ENCODE measurements at regions not wholly inside any gene's neighbourhood (a gene's known extent, or its start where the extent isn't known, plus 50 kb on each side); places are given as distances from the start of the nearest gene placed in this dataset.
A peak's percentile ranks its signal among the peaks of the same experiment; 100 is the strongest.

DNA sequence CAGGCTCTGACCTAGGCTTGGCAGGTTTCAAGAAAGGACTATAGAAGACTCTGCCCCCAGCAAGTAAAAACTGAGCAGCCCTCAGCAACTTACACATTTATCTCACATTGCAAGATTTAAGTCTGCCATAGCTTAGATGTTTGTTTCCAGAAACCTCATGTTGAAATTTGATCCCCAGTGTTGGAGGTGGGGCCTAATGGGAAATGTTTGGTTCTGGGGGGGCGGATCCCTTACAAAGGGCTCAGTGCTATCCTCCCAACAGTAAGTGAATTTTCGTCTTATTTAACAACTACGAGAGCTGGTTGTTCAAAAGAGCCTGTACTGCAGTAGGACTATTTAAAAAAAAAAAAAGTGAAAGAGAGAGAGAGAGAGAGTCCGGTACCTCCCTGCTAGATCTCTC, 125.2 kb upstream of the PROK2 start:
- no peak for DNase-seq

DNA sequence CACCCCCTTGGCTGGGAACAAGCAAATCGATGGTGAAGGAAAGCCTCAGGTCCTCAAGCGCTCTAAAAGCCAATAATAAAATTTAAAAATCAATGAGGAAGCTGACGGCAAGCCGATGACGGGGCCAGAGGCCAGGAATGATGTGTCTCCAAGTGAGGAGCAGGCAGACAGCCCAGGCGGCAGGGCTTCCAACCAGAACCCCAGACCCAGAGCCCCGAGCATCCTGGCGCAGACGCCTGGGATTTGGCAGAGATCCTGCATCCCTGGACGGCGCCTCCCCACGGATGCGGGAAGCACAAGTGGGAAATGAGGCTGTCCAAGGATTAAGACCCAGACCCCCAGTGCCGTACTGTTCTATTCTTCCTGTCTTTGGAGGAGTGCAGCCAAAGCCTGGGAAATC, 123.0 kb upstream of the PROK2 start:
- peak in 20 of 56 donors; percentile 2 to 50 (median 22) for DNase-seq

DNA sequence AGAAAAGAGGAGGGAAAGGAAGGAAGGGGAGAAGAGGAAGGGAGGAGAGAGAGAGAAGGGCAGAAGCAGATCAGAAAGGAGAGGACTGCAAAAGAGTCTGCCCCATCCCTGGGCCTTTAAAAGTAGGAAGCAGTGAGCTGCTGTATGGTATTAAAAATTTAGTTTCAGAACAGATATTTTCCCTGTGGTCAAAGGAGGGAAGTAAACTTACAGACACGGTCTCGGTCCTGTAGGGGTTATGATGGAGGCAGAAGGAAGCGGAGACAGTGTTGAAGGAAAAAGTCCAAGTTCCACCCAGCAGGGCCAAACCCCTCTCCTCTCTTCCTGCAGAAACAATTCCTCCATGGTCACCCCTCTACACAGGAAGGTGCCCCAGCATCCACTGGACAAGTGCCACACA, 122.0 kb upstream of the PROK2 start:
- no peak for DNase-seq

DNA sequence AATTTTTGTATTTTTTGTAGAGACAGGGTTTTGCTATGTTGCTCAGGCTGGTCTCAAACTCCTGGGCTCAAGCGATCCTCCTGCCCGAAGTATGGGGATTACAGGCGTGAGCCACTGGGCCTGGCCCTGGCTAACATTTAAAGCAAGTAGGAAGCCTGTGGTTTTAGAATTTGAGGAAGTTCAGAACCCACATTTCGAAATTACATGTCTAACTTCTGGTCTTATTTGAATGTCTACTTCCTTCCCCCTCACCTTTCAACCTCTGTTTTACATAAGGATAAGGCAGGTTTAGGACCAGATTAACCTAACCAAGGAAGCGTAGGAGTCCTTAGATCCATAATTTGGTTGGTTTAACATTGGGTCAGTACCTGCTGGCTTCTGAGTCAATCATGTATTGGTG, 120.5 kb upstream of the PROK2 start:
- peak in 1 of 56 donors; percentile 20 for DNase-seq

DNA sequence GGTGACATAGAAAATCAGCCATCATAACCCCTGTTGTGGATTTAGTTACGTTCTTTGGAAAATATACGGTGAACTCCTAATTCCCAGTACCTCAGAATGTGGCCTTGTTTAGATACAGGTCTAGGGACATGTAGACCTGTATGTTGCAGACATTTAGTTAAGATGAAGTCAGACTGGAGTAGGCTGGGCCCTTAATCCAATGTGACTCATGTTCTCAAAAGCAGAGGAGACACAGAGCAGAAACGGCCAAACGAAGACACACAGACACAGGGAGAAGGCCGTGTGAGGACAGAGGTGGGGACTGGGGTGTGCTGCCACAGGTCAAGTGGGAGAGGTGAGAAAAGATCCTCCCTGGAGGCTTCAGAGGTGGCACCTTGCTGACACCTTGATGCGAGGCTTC, 119.0 kb upstream of the PROK2 start:
- DNase-seq = no peak

DNA sequence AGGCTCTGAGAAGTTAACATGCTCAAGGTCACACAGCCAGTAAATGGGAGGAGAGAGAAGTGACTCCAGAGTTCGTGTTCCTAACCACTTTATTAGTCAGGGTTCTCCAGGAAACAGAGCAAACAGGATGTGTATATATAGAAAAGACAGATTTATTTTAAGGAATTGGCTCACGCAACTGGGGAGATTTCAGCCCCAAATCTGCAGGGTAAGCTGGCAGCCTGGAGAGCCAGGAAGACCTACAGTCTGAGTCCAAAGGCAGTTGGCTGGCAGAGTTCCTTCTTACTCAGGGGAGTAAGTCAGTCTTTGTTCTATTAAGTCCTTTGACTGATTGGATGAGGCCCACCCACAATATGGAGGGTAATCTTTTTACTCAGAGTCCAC, 118.2 kb upstream of the PROK2 start:
- peak in 1 of 56 donors; percentile 2 for DNase-seq

DNA sequence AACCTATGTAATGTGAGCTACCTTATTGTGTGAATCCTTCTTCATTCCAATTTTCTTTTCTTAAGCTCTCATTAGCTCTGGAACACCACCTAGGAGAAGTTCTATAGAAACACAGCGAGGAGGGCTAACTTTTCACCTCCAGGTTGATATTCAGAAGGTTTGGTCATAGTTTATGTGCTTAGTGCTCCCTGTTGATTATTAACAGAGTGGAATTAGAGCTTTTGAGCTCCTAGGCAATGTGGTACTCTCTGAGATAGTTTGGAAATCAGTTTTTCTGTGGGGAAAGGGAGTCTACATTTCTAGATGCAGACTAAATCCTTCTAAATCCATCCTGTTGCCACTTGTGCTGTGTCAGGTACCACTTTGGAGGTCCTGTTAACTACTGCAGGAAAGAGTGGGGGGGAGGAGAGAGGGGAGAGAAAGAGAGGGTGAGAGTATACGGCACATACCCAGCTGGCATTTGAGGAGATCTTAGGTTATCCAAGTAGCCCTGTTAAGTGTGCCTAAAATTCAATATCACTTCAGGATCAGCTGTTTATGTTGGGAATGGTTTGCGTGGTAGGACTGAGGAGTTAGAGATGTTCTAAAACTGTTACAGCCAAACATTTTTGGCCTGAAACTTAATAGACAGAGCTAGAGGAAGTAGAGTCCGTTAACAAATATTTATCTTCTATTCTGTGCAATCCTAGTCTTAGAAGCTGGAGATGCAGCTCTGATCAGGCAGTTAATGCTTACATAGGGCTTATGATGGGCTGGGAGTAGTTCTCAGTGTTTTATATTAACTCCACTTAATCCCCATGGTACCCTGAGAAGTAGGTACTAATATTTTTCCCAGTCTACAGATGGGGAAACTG, 117.5 kb upstream of the PROK2 start:
- no peak for DNase-seq

DNA sequence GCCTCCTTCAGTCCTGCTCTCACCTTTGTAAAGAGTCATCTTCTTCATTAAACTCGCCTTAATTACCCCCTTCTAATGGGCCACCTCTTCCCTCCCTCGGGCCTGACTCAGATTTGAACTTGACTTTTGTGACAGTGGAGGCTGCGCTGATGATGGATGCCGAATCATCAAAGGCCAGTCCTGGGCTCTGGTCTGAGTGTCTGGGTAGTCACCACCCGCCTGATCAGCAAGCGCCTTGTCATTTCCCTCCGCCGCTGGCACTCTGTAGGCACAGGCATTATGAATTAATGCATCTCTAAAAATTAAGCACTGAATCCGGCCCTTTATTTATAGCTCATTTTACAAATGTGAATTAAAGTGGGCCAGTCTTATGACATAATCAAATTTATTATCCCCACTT, 116.7 kb upstream of the PROK2 start:
- DNase-seq = no peak

DNA sequence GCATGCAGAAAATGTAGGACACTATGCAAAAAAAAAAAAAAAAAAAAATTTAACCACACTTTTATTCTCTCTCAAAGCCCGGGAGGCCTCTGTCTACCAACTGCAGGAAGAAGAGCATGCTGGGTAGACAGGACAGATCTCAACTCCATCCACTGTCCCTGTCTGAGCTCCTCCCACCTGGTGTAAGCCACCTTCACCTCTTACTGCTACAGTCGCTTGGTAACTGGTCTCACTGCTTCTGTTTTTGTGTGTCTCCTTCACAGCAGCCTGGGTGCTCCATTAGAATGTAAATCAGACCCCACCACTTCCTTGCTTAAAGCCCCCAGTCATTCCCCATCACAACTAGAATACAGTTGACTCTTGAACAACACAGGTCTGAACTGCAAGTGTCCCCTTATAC, 115.1 kb upstream of the PROK2 start:
- no peak for DNase-seq

DNA sequence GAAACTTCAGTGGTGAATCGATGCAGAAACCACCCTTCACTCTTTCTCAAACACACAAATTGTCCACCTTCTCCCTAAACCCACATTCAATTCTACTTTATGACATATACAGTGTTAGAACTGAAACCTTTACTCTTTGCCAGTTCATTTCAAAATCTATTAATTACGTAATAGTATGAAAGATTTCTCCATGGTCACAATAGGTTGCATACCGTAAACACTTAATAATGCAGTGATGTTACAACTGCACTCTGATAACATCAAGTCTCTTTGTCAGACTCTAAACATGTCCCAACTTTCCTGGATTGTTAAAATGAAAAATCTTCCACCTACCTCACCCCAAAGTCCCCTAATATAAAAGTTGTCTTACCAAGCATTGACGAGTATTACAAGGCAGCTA, 111.8 kb upstream of the PROK2 start:
- DNase-seq = no peak

DNA sequence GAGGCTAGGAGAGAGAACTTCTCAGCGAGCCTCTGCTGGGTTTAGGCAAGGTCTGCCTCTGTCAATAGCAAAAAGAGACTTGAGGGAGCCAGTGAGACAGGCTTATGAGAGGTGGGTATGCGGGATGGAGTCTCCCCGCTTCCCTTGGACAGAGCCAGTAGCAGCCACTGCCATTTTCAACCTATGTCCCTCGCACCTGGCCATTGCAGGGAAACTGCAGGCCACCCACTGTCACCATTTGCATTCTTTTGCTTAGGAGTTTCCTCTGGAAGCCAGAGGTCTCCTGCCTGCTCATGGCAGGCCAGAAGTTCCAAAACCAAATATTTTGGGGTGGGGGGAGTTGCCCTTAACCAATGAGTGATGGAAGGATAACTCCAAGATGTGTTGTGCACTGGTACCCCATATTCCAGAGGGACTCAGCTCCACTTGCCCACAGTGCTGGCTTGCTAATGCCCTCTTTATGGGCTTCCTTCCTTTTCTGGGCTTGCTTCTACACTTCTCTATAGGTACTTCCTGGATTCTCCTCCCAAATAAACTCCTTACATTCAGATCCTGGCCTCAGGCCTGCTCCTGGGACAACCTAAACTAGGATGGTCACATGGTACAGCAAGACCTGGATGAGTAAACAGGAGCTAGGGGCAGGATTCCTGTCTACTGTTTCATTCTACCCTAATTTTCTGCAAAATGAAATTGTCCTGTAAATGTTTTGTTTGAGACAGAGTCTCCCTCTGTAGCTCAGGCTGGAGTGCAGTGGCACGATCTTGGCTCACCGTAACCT, 108.9 kb upstream of the PROK2 start:
- no peak for DNase-seq

DNA sequence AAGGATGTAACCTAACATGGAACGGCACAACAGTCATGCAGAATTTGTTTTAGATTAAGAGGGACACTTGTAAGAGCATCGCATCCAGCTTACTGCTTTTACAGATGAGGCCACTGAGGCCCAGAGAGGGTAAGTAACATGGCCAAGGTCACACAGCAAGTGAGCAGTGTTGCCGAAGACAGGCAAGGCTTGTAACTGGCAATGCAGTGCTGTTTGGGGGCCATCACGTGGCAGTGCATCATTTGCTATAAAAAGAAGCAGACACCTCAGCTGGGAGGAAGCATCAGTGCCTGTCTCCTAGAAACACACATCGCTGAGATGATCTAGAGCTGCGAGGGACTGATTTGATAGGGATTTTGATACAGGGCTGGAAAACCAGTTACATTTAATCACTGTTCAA, 108.2 kb upstream of the PROK2 start:
- peak in 28 of 56 donors; percentile 1 to 68 (median 23) for DNase-seq

DNA sequence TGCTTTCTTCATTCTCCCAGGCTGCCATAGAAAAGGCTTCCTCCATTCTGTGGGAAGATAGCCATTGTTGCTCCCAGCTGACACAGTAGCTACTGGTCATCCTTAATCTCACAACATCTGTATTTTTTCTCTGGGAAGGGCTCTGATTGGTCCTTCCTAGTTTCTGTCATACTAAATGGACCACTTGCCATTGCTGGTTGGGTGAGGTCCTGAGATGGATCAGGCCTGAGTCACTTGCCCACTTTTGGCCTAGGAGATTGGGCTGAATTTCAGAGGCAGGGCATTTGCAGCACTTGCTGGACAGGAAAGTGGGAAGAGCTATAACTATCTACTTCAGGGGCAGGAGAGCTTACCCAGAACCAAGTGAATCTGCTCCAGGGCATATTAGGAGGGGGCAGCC, 106.5 kb upstream of the PROK2 start:
- DNase-seq = no peak

DNA sequence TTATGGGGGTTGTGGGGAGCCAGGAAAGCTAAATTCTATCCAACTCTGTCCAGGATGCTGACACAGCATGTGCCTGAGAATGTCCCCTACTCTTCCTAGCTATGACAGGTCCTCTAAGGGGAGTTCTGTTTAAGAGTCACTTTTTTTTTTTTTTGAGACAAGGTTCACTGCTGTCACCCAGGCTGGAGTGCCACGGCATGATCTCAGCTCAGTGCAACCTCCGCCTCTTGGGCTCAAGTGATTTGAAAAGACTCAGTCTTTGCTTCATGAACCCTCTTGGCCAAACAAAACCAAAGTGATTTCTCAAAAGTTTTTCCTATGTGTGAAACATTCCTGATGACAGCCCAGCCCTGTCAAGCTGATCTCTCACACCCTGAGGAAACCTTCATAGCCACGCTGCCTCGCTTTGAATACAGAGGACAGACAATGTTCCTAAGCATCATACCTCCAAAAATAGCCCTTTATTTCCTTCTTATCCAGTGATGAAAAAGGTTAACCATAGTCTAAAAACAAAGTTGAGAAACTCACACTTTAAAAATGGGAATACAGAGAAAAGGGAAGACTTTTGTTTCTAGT, 105.5 kb upstream of the PROK2 start:
- DNase-seq = no peak

DNA sequence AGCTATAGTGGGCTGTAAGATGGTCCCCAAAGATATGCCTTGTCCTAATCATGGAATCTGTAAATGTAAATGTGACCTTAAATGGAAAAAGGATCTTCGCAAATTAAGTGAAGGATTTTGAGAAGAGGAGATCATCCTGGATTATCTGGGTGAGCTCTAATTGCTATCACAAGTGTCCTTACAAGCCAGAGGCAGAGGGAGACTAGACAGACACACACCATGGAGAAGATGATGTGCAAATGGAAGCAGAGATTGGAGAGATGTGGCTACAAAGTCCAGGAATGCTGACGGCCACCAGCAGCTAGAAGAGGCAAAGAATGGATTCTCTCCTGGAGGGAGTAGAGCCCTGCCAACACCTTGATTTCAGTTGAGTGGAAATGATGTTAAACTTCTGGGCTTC, 102.3 kb upstream of the PROK2 start:
- DNase-seq = no peak

DNA sequence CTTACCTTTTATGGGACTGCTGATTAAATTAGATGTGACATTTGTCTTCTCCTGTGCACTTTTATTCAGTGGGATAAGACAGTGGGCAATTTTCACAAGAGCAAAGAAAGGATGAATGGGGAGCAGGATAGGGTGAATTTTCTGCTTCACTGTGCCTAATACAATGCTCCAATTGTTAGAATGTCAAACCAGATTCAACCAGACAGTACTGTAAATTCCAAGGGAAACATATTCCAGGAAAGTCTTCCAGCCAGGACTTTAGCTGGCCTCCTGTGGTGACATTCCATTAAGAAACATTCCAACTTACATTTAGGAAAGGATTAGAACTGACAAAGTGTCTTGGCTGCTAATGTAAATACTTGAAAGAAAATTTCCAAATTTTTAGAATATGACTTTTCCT, 100.1 kb upstream of the PROK2 start:
- no peak for DNase-seq

DNA sequence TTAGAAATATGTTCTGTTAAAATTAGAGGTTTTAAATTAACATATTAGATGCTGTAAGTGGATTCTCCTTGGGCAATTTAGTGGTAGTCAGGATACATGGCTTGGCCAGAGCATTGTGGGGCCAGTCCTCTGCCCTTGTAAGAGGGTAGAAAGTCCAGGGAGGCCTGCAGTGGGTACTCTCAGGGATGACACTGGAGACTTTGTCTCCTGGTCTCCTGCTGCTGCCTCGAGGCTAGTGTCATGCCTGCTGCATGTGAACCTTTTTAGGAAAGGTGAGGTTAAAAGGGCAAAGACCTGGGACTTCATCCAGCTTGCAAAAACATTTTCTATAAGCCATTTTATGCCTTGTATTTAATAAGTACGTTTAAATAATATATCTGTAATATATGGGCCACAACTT, 96.8 kb upstream of the PROK2 start:
- DNase-seq = no peak

DNA sequence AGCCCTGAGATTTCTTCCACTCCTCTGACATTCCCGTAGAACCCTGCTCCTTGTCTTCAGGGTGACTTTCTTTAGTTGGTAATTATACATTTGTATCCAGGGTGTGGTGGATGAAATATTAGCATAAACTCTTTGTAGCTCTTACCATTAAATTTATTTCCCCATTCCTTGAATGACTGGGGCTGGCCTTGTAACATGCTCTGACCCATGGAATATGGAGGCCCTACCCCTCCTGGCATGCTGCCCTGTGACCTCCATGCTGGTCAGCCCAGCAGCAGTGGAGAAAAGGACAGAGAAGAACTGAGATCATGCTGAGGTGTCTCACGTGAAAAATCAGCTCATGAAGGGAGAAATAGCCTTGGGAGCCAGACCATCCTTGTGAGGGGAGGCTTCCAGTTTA, 96.1 kb upstream of the PROK2 start:
- no peak for DNase-seq

DNA sequence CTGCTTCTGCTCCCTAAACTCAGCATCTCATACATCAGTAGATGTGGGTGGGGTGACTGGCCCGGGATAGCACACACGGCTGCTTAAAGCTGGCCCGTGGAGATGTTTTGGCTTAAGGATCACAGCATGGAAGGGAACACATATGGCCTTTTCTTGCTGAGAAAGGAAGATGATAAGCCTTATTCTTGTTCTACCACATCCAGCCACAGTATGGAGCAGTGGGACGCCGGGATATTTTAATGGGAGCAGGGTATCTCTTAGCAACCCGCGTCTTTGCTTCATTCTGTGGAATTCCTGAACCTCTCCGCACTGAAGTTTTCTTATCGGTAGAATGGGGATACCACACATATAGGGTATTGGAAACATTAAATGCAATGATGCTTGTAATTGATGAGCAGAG, 94.1 kb upstream of the PROK2 start:
- DNase-seq = no peak

DNA sequence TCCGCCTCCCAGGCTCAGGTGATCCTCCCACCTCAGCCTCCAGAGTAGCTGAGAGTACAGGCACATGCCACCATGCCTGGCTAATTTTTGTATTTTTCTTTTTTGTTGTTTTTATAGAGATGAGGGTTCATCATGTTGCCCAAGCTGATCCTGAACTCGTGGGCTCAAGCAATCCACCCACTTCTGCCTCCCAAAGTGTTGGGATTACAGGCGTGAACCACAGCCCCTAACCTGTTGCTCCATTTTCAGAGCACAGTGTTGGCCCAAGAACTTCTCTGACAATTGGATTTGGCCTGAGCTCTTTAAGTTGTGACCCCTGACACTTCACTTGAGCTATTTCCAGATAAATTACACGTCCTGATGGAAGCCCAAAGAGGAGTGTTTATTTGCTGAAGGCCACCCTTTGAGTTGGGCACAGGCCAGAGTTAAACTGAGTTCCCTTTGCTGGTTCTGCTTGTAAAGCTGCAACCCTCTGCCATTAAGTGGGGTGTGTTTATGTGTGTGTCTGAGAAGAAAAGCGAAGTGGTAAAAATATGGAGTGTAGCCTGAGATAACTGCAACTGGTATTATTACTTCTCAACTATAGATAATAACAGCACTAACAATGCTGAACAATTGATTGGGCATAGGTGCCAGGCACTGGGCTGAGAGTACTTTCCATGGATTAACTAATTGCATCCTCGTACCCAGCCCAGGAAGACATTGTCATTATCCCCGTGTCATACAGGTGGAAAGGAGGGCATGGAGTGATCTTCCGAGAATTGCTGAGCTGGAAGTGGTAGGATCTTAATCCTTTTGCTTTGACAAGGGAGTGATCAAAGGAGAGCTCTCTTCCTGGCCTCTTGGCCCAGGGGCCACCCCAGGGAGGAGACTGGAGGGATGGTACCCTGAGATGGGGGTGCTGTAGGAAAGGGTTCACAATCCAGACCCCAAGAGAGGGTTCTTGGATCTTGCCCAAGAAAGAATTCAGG, 91.5 kb upstream of the PROK2 start:
- DNase-seq = no peak

DNA sequence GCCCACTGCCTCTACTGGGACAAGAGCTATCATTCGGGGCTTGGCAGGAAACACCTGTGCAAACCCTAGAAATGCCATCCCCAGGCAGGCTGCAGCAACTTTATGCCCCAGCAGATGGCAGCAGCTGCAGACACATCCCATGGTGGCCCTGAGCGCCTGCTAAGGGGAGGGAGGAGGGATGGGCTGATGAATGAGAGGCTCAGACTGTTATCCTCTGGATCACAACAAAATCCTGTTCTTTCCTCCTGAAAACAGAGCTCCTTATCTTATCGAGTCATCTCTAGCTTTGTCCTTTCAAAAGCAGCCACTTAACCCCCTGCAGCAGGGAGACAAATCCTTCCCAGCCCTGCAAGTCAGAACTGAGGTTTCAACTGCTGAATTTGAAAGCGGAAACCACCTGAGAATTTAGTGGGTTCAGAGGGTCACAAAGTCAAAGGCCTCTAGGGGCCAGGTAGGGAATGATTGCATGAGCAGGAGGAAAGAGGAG, 90.6 kb upstream of the PROK2 start:
- DNase-seq = peak in 53 of 56 donors; percentile 8 to 84 (median 58)
